ENCODE measurements at regions not wholly inside any gene's neighbourhood (a gene's known extent, or its start where the extent isn't known, plus 50 kb on each side); places are given as distances from the start of the nearest gene placed in this dataset.

DNA sequence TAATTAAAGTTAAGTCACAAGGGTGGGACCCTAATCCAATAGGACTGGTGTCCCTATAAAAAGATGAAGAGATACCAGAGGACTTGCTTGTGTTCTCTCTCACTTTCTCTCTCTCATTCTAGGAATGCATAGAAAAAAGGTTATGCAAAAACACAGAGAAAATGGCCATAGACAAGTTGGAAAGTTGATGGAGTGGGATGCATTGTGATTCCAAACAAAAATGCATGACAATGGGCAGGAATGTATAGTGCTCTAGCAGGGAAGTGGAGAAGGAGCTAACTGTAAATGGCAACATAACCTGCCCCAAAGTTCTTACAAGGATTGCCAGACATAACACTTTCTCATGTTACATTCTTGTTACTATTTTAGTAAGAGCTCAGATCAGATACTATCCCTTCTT, 301.6 kb upstream of the LRATD1 start:
- Histone ChIP-seq H3K27ac (ENCODE audit: low read length) (no peak overlapping the region), H3K27me3 (ENCODE audit: control insufficient read depth in 1 of 2, insufficient read depth in 2 of 2, low read length in 2 of 2) (no peaks in the 10 kb centered on the region)

DNA sequence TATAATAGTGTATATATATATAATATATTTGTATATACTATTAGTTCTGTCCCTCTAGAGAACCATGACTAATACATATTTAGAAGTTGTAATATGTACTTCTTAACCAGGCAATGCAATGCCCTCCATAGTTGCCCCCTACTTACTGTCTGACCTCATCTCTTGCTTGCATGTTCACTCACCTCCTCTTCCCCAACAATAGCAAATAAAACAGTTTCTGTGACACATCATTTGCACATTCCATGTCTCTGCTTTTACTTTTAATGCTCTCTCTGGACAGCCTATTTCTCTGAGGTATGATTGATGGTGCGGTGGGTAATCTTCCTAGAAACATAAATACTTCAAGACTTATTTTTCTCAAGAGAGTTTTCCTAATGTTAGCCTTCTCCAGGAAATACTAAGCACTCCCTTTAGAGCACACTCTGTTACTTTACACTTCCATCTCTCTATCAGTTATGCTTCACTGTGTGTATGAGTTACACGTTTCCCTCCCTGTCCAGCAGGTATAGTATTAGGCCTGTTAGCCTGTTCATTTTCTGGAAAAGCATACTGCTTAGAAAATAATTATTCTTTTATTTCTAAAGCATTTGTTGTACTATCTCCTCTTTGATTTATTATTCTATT, 295.6 kb upstream of the LRATD1 start:
- no peak overlapping the region for H3K4me3 ChIP-seq (ENCODE audit: low read length in 2 of 2)
- no peak overlapping the region for H3K9ac ChIP-seq (ENCODE audit: low read length in 2 of 2)
- peaks cover 0 to 3% of the 10 kb centered on the region in 2 donors for H3K9me3 ChIP-seq (ENCODE audit: control insufficient read depth in 2 of 2, low read length in 2 of 2)
- H3K4me1 ChIP-seq (ENCODE audit: control insufficient read depth, insufficient read depth, low read length): no peaks in the 10 kb centered on the region
- no peaks in the 10 kb centered on the region for H3K36me3 ChIP-seq (ENCODE audit: control insufficient read depth in 2 of 2, insufficient read depth in 2 of 2, low read length in 2 of 2)
- no peak overlapping the region for H3K27ac ChIP-seq (ENCODE audit: low read length)
- no peaks in the 10 kb centered on the region for H3K27me3 ChIP-seq (ENCODE audit: control insufficient read depth in 1 of 2, insufficient read depth in 2 of 2, low read length in 2 of 2)

More for the DNA sequence above, 301.6 kb upstream of the LRATD1 start:
- no peak overlapping the region for H3K9ac ChIP-seq (ENCODE audit: low read length in 2 of 2)
- H3K36me3 ChIP-seq (ENCODE audit: control insufficient read depth in 2 of 2, insufficient read depth in 2 of 2, low read length in 2 of 2): no peaks in the 10 kb centered on the region
- H3K4me1 ChIP-seq (ENCODE audit: control insufficient read depth, insufficient read depth, low read length): no peaks in the 10 kb centered on the region
- no peak overlapping the region for H3K4me3 ChIP-seq (ENCODE audit: low read length in 2 of 2)
- no peaks in the 10 kb centered on the region for H3K9me3 ChIP-seq (ENCODE audit: control insufficient read depth in 2 of 2, low read length in 2 of 2)

DNA sequence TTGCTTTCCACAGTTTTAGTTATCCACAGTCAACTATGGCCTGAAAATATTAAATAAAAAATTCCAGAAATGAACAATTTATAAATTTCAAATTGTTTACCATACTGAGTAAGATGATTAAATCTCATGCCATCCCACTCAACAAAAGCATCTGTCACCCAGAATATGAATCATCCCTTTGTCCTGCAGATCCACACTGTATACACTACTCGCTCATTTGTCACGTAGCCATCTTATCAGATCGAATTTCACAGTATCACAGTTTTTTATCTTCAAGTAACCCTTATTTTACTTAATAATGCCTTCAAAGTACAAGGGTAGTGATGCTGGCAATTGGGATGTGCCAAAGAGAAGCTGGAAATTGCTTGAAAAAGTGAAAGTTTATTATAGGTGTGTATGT, 291.8 kb upstream of the LRATD1 start:
- Histone ChIP-seq H3K9me3 (ENCODE audit: control insufficient read depth in 2 of 2, low read length in 2 of 2) (peaks cover 0 to 3% of the 10 kb centered on the region in 2 donors), H3K36me3 (ENCODE audit: control insufficient read depth in 2 of 2, insufficient read depth in 2 of 2, low read length in 2 of 2) (no peaks in the 10 kb centered on the region), H3K27ac (ENCODE audit: low read length) (no peak overlapping the region), H3K27me3 (ENCODE audit: control insufficient read depth in 1 of 2, insufficient read depth in 2 of 2, low read length in 2 of 2) (no peaks in the 10 kb centered on the region), H3K9ac (ENCODE audit: low read length in 2 of 2) (no peak overlapping the region), H3K4me3 (ENCODE audit: low read length in 2 of 2) (no peak overlapping the region), H3K4me1 (ENCODE audit: control insufficient read depth, insufficient read depth, low read length) (no peaks in the 10 kb centered on the region)

DNA sequence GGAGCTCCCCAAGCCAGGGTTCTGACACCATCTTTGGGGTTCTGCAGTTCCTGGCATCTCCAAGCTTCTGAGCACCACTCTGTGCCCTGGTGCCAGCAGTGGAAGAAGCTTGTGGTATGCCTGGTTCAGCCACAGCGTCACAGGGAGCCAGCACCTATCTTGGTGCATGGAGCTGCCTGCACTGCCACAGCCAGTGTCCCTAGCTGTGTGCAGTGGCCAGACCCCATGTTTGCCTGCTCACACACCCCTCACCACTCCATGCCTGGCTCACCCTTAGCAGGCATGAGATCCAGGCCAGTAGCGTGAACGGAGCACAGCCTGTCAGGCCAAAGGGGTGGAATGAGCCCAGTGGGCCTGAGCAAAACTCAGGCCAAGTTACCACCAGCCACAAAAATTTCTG, 290.2 kb upstream of the LRATD1 start:
- H3K27ac ChIP-seq (ENCODE audit: low read length): no peak overlapping the region
- H3K4me1 ChIP-seq (ENCODE audit: control insufficient read depth, insufficient read depth, low read length): no peaks in the 10 kb centered on the region
- peaks cover 0 to 3% of the 10 kb centered on the region in 2 donors for H3K9me3 ChIP-seq (ENCODE audit: control insufficient read depth in 2 of 2, low read length in 2 of 2)
- no peaks in the 10 kb centered on the region for H3K36me3 ChIP-seq (ENCODE audit: control insufficient read depth in 2 of 2, insufficient read depth in 2 of 2, low read length in 2 of 2)
- no peaks in the 10 kb centered on the region for H3K27me3 ChIP-seq (ENCODE audit: control insufficient read depth in 1 of 2, insufficient read depth in 2 of 2, low read length in 2 of 2)
- no peak overlapping the region for H3K9ac ChIP-seq (ENCODE audit: low read length in 2 of 2)
- H3K4me3 ChIP-seq (ENCODE audit: low read length in 2 of 2): no peak overlapping the region

DNA sequence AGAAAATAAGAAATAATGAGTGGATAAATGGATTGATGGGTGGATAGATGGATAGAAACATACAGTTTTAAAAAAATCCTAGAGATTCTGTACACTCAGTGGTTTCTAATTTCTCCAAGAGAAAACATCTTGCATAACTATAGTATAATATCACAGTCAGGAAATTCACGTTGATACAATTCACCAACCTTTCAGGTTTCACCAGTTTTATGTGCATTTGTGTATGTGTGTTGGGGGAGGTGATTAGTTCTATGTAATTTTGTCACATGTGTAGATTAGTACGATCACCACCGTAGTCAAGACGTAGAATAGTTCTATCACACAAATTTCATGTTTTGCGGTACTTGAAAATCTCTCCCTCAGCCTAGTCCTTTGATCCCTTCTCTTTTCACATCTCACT, 288.2 kb upstream of the LRATD1 start:
- H3K9me3 ChIP-seq (ENCODE audit: control insufficient read depth in 2 of 2, low read length in 2 of 2): peaks cover 0 to 3% of the 10 kb centered on the region in 2 donors
- no peaks in the 10 kb centered on the region for H3K36me3 ChIP-seq (ENCODE audit: control insufficient read depth in 2 of 2, insufficient read depth in 2 of 2, low read length in 2 of 2)
- H3K4me1 ChIP-seq (ENCODE audit: control insufficient read depth, insufficient read depth, low read length): no peaks in the 10 kb centered on the region
- H3K27ac ChIP-seq (ENCODE audit: low read length): no peak overlapping the region
- H3K27me3 ChIP-seq (ENCODE audit: control insufficient read depth in 1 of 2, insufficient read depth in 2 of 2, low read length in 2 of 2): no peaks in the 10 kb centered on the region
- H3K9ac ChIP-seq (ENCODE audit: low read length in 2 of 2): no peak overlapping the region
- H3K4me3 ChIP-seq (ENCODE audit: low read length in 2 of 2): no peak overlapping the region

DNA sequence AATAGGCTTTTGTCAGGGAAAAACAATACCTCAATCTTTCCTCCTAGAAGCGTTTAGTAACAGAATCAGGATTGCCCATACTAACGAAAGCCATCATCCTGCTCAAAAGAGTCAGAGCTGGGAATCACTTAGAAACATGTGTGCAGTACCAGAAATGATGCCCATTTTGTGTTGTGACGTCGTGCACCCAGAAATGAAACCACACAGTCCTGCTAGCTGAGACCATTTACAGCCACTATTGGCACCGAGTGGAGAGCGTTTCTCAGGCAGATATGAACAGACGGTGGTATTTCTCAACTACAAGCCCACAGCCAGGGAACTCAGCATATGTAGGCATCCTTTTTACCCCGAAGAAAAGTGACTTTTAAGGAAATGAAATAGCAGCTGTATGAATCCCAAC, 284.3 kb upstream of the LRATD1 start:
- Histone ChIP-seq H3K9me3 (ENCODE audit: control insufficient read depth in 2 of 2, low read length in 2 of 2) (no peaks in the 10 kb centered on the region), H3K9ac (ENCODE audit: low read length in 2 of 2) (no peak overlapping the region), H3K27ac (ENCODE audit: low read length) (no peak overlapping the region), H3K4me3 (ENCODE audit: low read length in 2 of 2) (no peak overlapping the region), H3K4me1 (ENCODE audit: control insufficient read depth, insufficient read depth, low read length) (no peaks in the 10 kb centered on the region), H3K27me3 (ENCODE audit: control insufficient read depth in 1 of 2, insufficient read depth in 2 of 2, low read length in 2 of 2) (no peaks in the 10 kb centered on the region), H3K36me3 (ENCODE audit: control insufficient read depth in 2 of 2, insufficient read depth in 2 of 2, low read length in 2 of 2) (no peaks in the 10 kb centered on the region)

DNA sequence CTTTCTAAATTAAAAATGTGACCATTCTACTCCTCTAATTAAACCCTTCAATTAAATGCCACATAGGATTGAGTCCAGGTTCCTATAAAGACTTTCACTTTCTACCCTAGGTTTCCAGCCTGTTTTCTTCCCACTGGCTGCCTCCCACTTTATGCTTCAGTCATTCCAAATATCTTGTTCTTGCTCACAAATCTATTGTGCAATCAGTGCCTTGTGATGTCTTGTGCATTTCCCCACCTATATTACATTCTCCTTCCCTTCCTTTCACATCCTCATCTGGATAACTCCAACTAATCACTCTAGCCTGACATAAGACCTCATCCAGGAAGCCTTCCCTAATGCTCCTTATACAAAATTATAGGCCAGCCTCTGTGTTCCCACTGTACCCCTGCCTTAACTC, 281.7 kb upstream of the LRATD1 start:
- Histone ChIP-seq H3K27me3 (ENCODE audit: control insufficient read depth in 1 of 2, insufficient read depth in 2 of 2, low read length in 2 of 2) (no peaks in the 10 kb centered on the region), H3K4me1 (ENCODE audit: control insufficient read depth, insufficient read depth, low read length) (no peaks in the 10 kb centered on the region), H3K4me3 (ENCODE audit: low read length in 2 of 2) (no peak overlapping the region), H3K36me3 (ENCODE audit: control insufficient read depth in 2 of 2, insufficient read depth in 2 of 2, low read length in 2 of 2) (no peaks in the 10 kb centered on the region), H3K27ac (ENCODE audit: low read length) (no peak overlapping the region), H3K9me3 (ENCODE audit: control insufficient read depth in 2 of 2, low read length in 2 of 2) (no peaks in the 10 kb centered on the region), H3K9ac (ENCODE audit: low read length in 2 of 2) (no peak overlapping the region)

DNA sequence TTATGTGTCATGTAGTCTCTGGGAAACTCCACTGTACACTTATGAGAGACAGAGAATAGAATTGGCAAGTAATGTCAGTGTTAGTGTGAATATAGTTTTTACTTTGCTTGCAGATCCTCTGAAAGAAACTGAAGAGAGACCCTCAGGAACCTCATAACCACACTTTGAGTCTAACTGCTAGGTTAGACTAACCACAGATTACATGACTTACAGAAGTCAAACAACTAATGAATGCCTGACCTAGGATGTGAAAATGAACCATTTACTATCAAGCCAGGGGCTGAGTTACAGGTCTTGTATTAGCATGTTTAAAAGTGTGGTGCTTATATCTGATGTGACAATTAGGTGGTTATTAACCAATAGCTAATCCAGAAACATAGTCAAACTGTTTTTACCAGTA, 280.4 kb upstream of the LRATD1 start:
- Histone ChIP-seq H3K9me3 (ENCODE audit: control insufficient read depth in 2 of 2, low read length in 2 of 2) (no peaks in the 10 kb centered on the region), H3K4me3 (ENCODE audit: low read length in 2 of 2) (no peak overlapping the region), H3K36me3 (ENCODE audit: control insufficient read depth in 2 of 2, insufficient read depth in 2 of 2, low read length in 2 of 2) (no peaks in the 10 kb centered on the region), H3K4me1 (ENCODE audit: control insufficient read depth, insufficient read depth, low read length) (no peaks in the 10 kb centered on the region), H3K27me3 (ENCODE audit: control insufficient read depth in 1 of 2, insufficient read depth in 2 of 2, low read length in 2 of 2) (no peaks in the 10 kb centered on the region), H3K27ac (ENCODE audit: low read length) (no peak overlapping the region), H3K9ac (ENCODE audit: low read length in 2 of 2) (no peak overlapping the region)

DNA sequence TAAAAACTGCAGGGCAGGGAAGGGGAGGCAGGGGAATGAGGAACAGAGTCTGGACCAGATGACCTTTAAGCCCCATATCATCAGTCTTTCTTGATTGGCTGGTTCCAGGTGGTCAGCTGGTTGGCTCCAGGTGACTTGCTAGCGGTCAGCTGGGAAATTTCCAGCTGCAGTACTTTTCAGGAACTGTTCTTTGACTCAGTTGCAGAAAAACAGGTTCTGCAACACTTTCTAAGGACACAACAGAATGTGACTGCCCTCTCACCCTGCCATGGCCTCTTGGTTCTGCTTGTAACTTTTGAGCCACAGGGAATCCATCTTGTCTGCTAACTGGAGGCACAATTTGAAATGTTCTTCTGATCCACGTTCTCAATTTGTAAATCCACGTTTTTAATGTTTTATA, 278.3 kb upstream of the LRATD1 start:
- Histone ChIP-seq H3K27ac (ENCODE audit: low read length) (no peak overlapping the region), H3K9me3 (ENCODE audit: control insufficient read depth in 2 of 2, low read length in 2 of 2) (no peaks in the 10 kb centered on the region), H3K36me3 (ENCODE audit: control insufficient read depth in 2 of 2, insufficient read depth in 2 of 2, low read length in 2 of 2) (no peaks in the 10 kb centered on the region), H3K4me1 (ENCODE audit: control insufficient read depth, insufficient read depth, low read length) (no peaks in the 10 kb centered on the region), H3K27me3 (ENCODE audit: control insufficient read depth in 1 of 2, insufficient read depth in 2 of 2, low read length in 2 of 2) (no peaks in the 10 kb centered on the region), H3K4me3 (ENCODE audit: low read length in 2 of 2) (no peak overlapping the region), H3K9ac (ENCODE audit: low read length in 2 of 2) (no peak overlapping the region)

DNA sequence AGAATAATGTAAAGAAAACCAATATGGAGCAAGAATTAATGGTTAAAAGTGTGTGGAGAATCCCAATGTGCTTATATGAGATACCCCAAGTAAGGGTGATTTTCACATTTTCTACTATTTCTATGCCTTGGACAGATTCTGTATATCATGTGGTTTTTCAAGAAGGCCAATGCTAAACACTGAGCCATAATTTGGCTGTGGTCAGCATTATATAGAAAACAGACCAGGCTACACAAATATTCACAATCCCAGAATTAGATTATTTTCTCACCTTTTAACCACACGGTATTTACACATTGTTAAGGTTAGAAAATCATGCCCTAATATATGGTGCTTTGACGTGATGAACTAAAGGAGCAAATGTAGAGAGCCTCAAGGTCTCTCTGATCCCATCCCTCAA, 277.4 kb upstream of the LRATD1 start:
- Histone ChIP-seq H3K4me3 (ENCODE audit: low read length in 2 of 2) (no peak overlapping the region), H3K27me3 (ENCODE audit: control insufficient read depth in 1 of 2, insufficient read depth in 2 of 2, low read length in 2 of 2) (no peaks in the 10 kb centered on the region), H3K9me3 (ENCODE audit: control insufficient read depth in 2 of 2, low read length in 2 of 2) (no peaks in the 10 kb centered on the region), H3K4me1 (ENCODE audit: control insufficient read depth, insufficient read depth, low read length) (no peaks in the 10 kb centered on the region), H3K27ac (ENCODE audit: low read length) (no peak overlapping the region), H3K9ac (ENCODE audit: low read length in 2 of 2) (no peak overlapping the region), H3K36me3 (ENCODE audit: control insufficient read depth in 2 of 2, insufficient read depth in 2 of 2, low read length in 2 of 2) (no peaks in the 10 kb centered on the region)

DNA sequence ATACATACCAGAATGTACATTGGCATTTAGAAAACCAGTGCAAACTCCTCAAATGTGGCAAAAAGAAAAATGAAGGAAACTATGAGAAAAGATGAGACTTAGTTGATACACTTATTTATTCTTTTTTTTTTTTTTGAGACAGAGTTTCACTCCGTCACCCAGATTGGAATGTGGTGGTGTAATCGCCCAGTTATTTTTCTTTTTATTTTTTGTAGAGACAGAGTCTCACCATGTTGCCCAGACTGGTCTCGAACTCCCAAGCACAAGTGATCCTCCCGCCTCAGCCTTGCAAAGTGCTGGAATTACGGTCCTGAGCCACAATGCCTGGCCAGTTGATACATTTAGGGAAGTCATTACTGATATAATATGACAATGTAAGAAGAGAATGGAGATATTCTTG, 274.2 kb upstream of the LRATD1 start:
- no peaks in the 10 kb centered on the region for H3K36me3 ChIP-seq (ENCODE audit: control insufficient read depth in 2 of 2, insufficient read depth in 2 of 2, low read length in 2 of 2)

More for the DNA sequence above, 274.2 kb upstream of the LRATD1 start:
- H3K27me3 ChIP-seq (ENCODE audit: control insufficient read depth in 1 of 2, insufficient read depth in 2 of 2, low read length in 2 of 2): no peaks in the 10 kb centered on the region
- no peak overlapping the region for H3K9ac ChIP-seq (ENCODE audit: low read length in 2 of 2)
- H3K9me3 ChIP-seq (ENCODE audit: control insufficient read depth in 2 of 2, low read length in 2 of 2): no peaks in the 10 kb centered on the region
- no peaks in the 10 kb centered on the region for H3K4me1 ChIP-seq (ENCODE audit: control insufficient read depth, insufficient read depth, low read length)
- no peak overlapping the region for H3K4me3 ChIP-seq (ENCODE audit: low read length in 2 of 2)
- no peak overlapping the region for H3K27ac ChIP-seq (ENCODE audit: low read length)

All from stomach smooth muscle (tissue), 2 donors.